ENCODE measurements at regions not wholly inside any gene's neighbourhood (a gene's known extent, or its start where the extent isn't known, plus 50 kb on each side); places are given as distances from the start of the nearest gene placed in this dataset.
"Not testable (repeated sequence)": the region's sequence is repeated elsewhere in the genome, so short reads cannot be mapped to it uniquely, and the experiment has no call there.

DNA sequence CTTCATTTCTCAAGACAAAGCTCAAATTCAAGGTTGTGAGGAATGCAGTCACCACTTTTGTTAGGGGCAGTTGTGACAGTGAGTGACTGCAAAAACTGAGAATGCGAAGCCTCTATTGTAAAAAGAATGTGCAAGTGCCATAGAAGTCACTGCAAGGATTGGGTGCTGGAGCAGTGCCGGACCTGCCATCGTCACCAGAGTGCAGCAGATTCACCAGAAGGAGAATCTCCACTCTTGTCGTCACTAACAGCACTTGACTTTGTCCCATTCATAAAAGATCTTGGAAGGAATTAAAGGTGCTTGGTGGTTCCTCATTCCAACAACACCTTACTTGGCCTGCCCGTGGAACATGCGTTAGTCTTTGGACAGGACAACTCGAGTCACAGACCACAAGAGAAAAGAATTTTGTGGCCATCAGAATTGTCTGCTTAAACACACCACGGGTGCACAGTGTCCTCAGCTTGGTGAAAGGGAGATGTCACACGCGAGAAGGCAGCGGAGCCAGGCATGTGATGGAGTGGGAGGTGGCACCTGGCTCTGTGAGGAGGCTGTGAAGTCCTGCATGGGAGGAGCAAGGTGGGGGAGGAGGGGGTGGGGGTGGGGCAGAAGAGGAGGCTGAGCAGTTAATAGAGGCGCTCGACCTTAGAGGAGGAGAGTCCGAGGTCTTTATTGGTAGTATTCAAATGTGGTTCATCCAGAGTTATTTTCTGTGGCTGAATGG is 100.9 kb upstream of the SPDYE9 start:
- not testable (repeated sequence) for H3K27ac ChIP-seq (ENCODE audit: insufficient read depth, low read length); H3K4me2 ChIP-seq (ENCODE audit: extremely low read depth, insufficient read depth, low read length); H3K9ac ChIP-seq (ENCODE audit: insufficient read depth, low read length); DNase-seq (ENCODE audit: low read depth in 2 of 2); H3K4me3 ChIP-seq (replicated peaks in 1 of 4; ENCODE audit: control extremely low read depth in 1 of 4, insufficient read depth in 1 of 4, low read depth in 3 of 4, low read length in 4 of 4); H3K4me1 ChIP-seq (ENCODE audit: control insufficient read depth, extremely low read depth, insufficient read depth, low read length); H4K20me1 ChIP-seq (ENCODE audit: control insufficient read depth, extremely low read depth, insufficient read depth, low read length); H3K9me3 ChIP-seq (ENCODE audit: control insufficient read depth, insufficient read depth, low read depth, low read length); H2AFZ ChIP-seq (ENCODE audit: low read length); H3K79me2 ChIP-seq (ENCODE audit: control insufficient read depth, insufficient read depth, low read length); H3K27me3 ChIP-seq (ENCODE audit: control insufficient read depth, insufficient read depth, low read length); H3K36me3 ChIP-seq (ENCODE audit: control insufficient read depth, insufficient read depth, low read length)

DNA sequence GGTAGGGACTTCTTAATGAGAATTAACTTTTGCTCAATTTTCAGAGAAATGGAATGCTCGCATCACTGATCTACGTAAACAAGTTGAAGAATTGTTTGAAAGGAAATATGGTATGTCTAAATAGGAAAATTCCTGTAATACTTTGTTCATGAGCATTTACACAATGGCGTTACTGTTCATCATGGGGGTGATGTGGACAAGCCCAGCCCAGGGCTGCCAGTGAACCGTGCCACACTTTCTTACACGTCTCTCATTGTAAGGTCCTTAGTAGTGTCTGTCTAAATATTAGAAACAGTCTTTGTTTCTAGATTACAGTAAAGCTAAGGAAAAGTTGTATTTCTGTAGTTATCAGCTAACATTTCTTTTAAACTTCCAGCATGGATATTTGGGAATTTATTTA is 91.0 kb upstream of the SPDYE9 start:
- not testable (repeated sequence) for H3K79me2 ChIP-seq (ENCODE audit: control insufficient read depth, insufficient read depth, low read length); H2AFZ ChIP-seq (ENCODE audit: low read length); H3K4me1 ChIP-seq (ENCODE audit: control insufficient read depth, extremely low read depth, insufficient read depth, low read length); H3K27ac ChIP-seq (ENCODE audit: insufficient read depth, low read length); H3K9ac ChIP-seq (ENCODE audit: insufficient read depth, low read length); H3K27me3 ChIP-seq (ENCODE audit: control insufficient read depth, insufficient read depth, low read length); DNase-seq (ENCODE audit: low read depth in 2 of 2); H3K9me3 ChIP-seq (ENCODE audit: control insufficient read depth, insufficient read depth, low read depth, low read length); H4K20me1 ChIP-seq (ENCODE audit: control insufficient read depth, extremely low read depth, insufficient read depth, low read length); H3K4me3 ChIP-seq (replicated peaks in 1 of 4; ENCODE audit: control extremely low read depth in 1 of 4, insufficient read depth in 1 of 4, low read depth in 3 of 4, low read length in 4 of 4); H3K36me3 ChIP-seq (ENCODE audit: control insufficient read depth, insufficient read depth, low read length); H3K4me2 ChIP-seq (ENCODE audit: extremely low read depth, insufficient read depth, low read length)

GRCh38 chr7:73175322-73175721 is 89.5 kb upstream of the SPDYE9 start:
- not testable (repeated sequence) for H3K27ac ChIP-seq (ENCODE audit: insufficient read depth, low read length); H3K4me1 ChIP-seq (ENCODE audit: control insufficient read depth, extremely low read depth, insufficient read depth, low read length); H3K36me3 ChIP-seq (ENCODE audit: control insufficient read depth, insufficient read depth, low read length); H4K20me1 ChIP-seq (ENCODE audit: control insufficient read depth, extremely low read depth, insufficient read depth, low read length); H3K79me2 ChIP-seq (ENCODE audit: control insufficient read depth, insufficient read depth, low read length); DNase-seq (ENCODE audit: low read depth in 2 of 2); H3K27me3 ChIP-seq (ENCODE audit: control insufficient read depth, insufficient read depth, low read length); H3K4me3 ChIP-seq (replicated peaks in 1 of 4; ENCODE audit: control extremely low read depth in 1 of 4, insufficient read depth in 1 of 4, low read depth in 3 of 4, low read length in 4 of 4); H3K9ac ChIP-seq (ENCODE audit: insufficient read depth, low read length); H3K9me3 ChIP-seq (ENCODE audit: control insufficient read depth, insufficient read depth, low read depth, low read length); H2AFZ ChIP-seq (ENCODE audit: low read length); H3K4me2 ChIP-seq (ENCODE audit: extremely low read depth, insufficient read depth, low read length)

DNA sequence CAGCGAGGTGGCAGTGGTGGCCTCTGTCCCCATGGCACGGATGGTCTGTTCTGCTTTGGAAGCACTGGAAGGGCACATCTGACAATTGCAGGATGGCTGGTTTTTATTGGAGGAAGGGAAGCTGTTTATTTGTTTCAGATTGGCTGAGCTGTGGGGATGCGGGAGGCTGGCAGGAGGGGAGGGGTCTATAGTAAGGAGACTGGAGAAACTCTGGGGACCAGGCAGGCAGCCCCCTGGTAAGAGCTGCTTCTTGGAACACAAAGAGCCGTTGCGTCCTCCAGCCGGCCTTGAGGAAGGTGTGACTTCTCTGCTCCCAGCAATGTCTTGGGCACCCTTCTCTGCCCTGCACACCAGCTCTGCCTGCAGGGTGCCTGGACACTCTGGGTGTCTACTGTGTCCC is 85.1 kb upstream of the SPDYE9 start:
- H3K4me2 ChIP-seq (ENCODE audit: extremely low read depth, insufficient read depth, low read length); H3K4me1 ChIP-seq (ENCODE audit: control insufficient read depth, extremely low read depth, insufficient read depth, low read length); H3K4me3 ChIP-seq (replicated peaks in 1 of 4; ENCODE audit: control extremely low read depth in 1 of 4, insufficient read depth in 1 of 4, low read depth in 3 of 4, low read length in 4 of 4); H2AFZ ChIP-seq (ENCODE audit: low read length); DNase-seq (ENCODE audit: low read depth in 2 of 2); H3K27me3 ChIP-seq (ENCODE audit: control insufficient read depth, insufficient read depth, low read length); H3K9ac ChIP-seq (ENCODE audit: insufficient read depth, low read length); H3K79me2 ChIP-seq (ENCODE audit: control insufficient read depth, insufficient read depth, low read length); H3K27ac ChIP-seq (ENCODE audit: insufficient read depth, low read length); H3K9me3 ChIP-seq (ENCODE audit: control insufficient read depth, insufficient read depth, low read depth, low read length); H3K36me3 ChIP-seq (ENCODE audit: control insufficient read depth, insufficient read depth, low read length); H4K20me1 ChIP-seq (ENCODE audit: control insufficient read depth, extremely low read depth, insufficient read depth, low read length): not testable (repeated sequence)

GRCh38 chr7:73170415-73170814 is 84.6 kb upstream of the SPDYE9 start:
- H3K27ac ChIP-seq (ENCODE audit: insufficient read depth, low read length); H3K4me1 ChIP-seq (ENCODE audit: control insufficient read depth, extremely low read depth, insufficient read depth, low read length); H3K4me3 ChIP-seq (replicated peaks in 1 of 4; ENCODE audit: control extremely low read depth in 1 of 4, insufficient read depth in 1 of 4, low read depth in 3 of 4, low read length in 4 of 4); DNase-seq (ENCODE audit: low read depth in 2 of 2); H4K20me1 ChIP-seq (ENCODE audit: control insufficient read depth, extremely low read depth, insufficient read depth, low read length); H3K36me3 ChIP-seq (ENCODE audit: control insufficient read depth, insufficient read depth, low read length); H3K79me2 ChIP-seq (ENCODE audit: control insufficient read depth, insufficient read depth, low read length); H3K9me3 ChIP-seq (ENCODE audit: control insufficient read depth, insufficient read depth, low read depth, low read length); H3K4me2 ChIP-seq (ENCODE audit: extremely low read depth, insufficient read depth, low read length); H3K9ac ChIP-seq (ENCODE audit: insufficient read depth, low read length); H3K27me3 ChIP-seq (ENCODE audit: control insufficient read depth, insufficient read depth, low read length); H2AFZ ChIP-seq (ENCODE audit: low read length): not testable (repeated sequence)

DNA sequence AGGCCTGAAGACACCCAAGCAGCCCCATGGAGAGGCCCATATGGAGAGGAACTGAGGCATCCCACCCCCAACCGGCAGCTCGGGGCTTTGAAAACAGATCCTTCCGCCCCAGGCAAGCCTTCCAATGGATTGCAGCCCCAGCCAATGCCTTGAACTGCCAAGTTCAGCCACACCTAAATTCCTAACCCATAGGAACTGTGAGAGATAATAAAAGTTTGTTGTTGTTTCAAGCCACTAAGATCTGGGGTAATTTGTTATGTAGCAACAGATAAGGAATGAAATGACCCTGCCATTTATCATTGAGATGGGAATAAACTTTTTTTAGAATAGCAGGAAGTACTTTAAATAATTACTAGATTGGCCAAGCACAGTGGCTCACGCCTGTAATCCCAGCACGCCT is 80.3 kb upstream of the SPDYE9 start:
- DNase-seq (ENCODE audit: low read depth in 2 of 2); H2AFZ ChIP-seq (ENCODE audit: low read length); H3K4me1 ChIP-seq (ENCODE audit: control insufficient read depth, extremely low read depth, insufficient read depth, low read length); H3K36me3 ChIP-seq (ENCODE audit: control insufficient read depth, insufficient read depth, low read length); H3K27me3 ChIP-seq (ENCODE audit: control insufficient read depth, insufficient read depth, low read length); H3K79me2 ChIP-seq (ENCODE audit: control insufficient read depth, insufficient read depth, low read length); H3K27ac ChIP-seq (ENCODE audit: insufficient read depth, low read length); H4K20me1 ChIP-seq (ENCODE audit: control insufficient read depth, extremely low read depth, insufficient read depth, low read length); H3K9me3 ChIP-seq (ENCODE audit: control insufficient read depth, insufficient read depth, low read depth, low read length); H3K4me2 ChIP-seq (ENCODE audit: extremely low read depth, insufficient read depth, low read length); H3K4me3 ChIP-seq (replicated peaks in 1 of 4; ENCODE audit: control extremely low read depth in 1 of 4, insufficient read depth in 1 of 4, low read depth in 3 of 4, low read length in 4 of 4); H3K9ac ChIP-seq (ENCODE audit: insufficient read depth, low read length): not testable (repeated sequence)

- H4K20me1 ChIP-seq (ENCODE audit: control insufficient read depth, extremely low read depth, insufficient read depth, low read length); H3K4me3 ChIP-seq (replicated peaks in 1 of 4; ENCODE audit: control extremely low read depth in 1 of 4, insufficient read depth in 1 of 4, low read depth in 3 of 4, low read length in 4 of 4); H3K27ac ChIP-seq (ENCODE audit: insufficient read depth, low read length); H3K36me3 ChIP-seq (ENCODE audit: control insufficient read depth, insufficient read depth, low read length); H3K27me3 ChIP-seq (ENCODE audit: control insufficient read depth, insufficient read depth, low read length); H2AFZ ChIP-seq (ENCODE audit: low read length); H3K9ac ChIP-seq (ENCODE audit: insufficient read depth, low read length); H3K9me3 ChIP-seq (ENCODE audit: control insufficient read depth, insufficient read depth, low read depth, low read length); H3K4me2 ChIP-seq (ENCODE audit: extremely low read depth, insufficient read depth, low read length); DNase-seq (ENCODE audit: low read depth in 2 of 2); H3K4me1 ChIP-seq (ENCODE audit: control insufficient read depth, extremely low read depth, insufficient read depth, low read length); H3K79me2 ChIP-seq (ENCODE audit: control insufficient read depth, insufficient read depth, low read length): not testable (repeated sequence)
Observed at GRCh38 chr7:73162680-73163079, 76.8 kb upstream of the SPDYE9 start.

All from fibroblast of lung (primary cell).